ENCODE measurements at regions not wholly inside any gene's neighbourhood (a gene's known extent, or its start where the extent isn't known, plus 50 kb on each side); places are given as distances from the start of the nearest gene placed in this dataset.

DNA sequence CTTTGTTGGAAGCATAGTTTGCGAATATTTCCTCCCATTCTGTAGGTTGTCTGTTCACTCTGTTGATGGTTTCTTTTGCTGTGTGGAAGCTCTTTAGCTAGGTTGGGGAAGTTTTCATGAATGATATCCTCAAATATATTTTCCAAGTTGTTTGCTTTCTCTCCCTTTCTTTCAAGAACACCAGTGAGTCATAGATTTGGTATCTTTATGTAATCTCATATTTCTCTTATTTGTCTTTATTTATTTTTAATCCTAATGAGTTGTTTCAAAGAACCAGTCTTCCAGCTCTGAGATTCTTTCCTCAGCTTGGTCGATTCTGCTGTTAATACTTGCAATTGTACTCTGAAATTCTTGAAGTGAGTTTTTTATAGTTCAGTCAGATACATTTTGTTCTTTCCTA is 628.0 kb upstream of the ID4 start:
- DNase-seq (ENCODE audit: low read depth, low spot score) (no peak), FAIRE-seq (no peak), ATAC-seq (no peak)
- Histone ChIP-seq H3K4me3 (no peak overlapping the region), H4K20me1 (ENCODE audit: control insufficient read depth, insufficient read depth) (no peaks in the 10 kb centered on the region), H3K79me2 (ENCODE audit: control insufficient read depth, insufficient read depth, low read length) (no peaks in the 10 kb centered on the region), H3K4me1 (ENCODE audit: control insufficient read depth, insufficient read depth, low read length) (no peaks in the 10 kb centered on the region), H3K36me3 (ENCODE audit: control insufficient read depth in 2 of 2, insufficient read depth in 2 of 2, low read length in 1 of 2) (no peaks in the 10 kb centered on the region), H3K27ac (ENCODE audit: control insufficient read depth, insufficient read depth) (no peak overlapping the region), H3K4me2 (ENCODE audit: control insufficient read depth, insufficient read depth) (no peak overlapping the region), H3K9me3 (replicated peaks; ENCODE audit: control insufficient read depth, insufficient read depth, low read length) (no peaks in the 10 kb centered on the region; the same call in 2 of the 3 replicates), H2AFZ (ENCODE audit: control insufficient read depth, low read depth, low read length) (no peak overlapping the region), H3K9ac (ENCODE audit: control insufficient read depth, insufficient read depth, low read length) (no peak overlapping the region), H3K27me3 (replicated peaks in 1 of 2; ENCODE audit: control insufficient read depth in 2 of 2, insufficient read depth in 2 of 2, low read length in 1 of 2) (no peaks in the 10 kb centered on the region)
- RAD21 ChIA-PET (ENCODE audit: unreplicated experiment): no interaction called here
- TF ChIP-seq LARP7 (IDR thresholded peaks at IDR 0.05) (no peak), RCOR1 (conservative IDR thresholded peaks at IDR 0.05; ENCODE audit: low read depth, low read length) (no peak)
- BruUV-seq (replicated peaks): no TSS peak
- CTCF ChIA-PET: interaction anchor here (0.6 kb wide), 1 partner anchor 210 kb away, joined by 3 read pairs; no protein-coding TSS in a partner anchor
- intact Hi-C loops (cut with micrococcal nuclease; ENCODE audit: unreplicated experiment) (no loop called here), in situ Hi-C loops (cut with MboI) (no loop called here)
- POLR2A ChIA-PET: no interaction called here
- 50% methylated on average over 2 of the region's 2 CpGs for WGBS (ENCODE audit: insufficient coverage, insufficient replicate concordance, low lambda C conversion rate, missing lambda C conversion rate)
- SMC1A ChIA-PET (ENCODE audit: uncharacterized antibody, unreplicated experiment): no interaction called here

DNA sequence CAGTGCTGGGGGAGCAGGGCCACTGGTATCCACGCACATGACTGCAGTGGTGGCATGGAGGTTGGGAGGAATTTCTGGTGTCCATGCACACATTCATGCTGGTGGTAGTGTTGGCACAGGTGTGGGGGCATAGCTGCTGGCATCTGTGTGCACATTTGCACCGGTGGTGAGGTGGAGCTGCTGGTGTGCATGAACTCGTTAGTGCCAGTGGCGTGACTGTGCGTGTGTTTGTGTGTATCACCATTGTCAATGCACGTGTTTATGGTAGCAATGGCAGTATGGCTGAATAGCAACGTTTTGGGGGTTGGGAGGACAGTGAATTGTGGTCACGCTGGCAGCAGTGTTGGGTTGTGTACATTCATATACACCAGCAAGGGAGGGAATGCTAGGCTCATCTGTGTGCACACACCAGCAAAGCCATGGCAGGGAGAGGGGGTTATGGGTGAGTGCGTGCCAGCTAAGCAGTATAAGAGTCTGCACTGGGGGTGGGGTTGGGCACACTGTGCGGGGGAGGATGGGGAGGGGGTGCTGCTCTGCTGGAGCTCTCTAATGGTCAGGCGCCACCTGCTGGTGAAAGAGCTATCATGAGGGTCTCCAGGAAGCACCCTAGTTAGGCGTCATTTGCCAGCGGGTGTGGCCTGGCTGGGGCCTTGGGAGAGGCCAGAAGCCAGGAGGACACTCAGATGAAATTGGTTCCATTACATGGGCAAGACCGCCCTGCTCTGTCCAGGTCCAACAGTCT is 626.1 kb upstream of the ID4 start:
- Histone ChIP-seq H3K36me3 (ENCODE audit: control insufficient read depth in 2 of 2, insufficient read depth in 2 of 2, low read length in 1 of 2) (no peaks in the 10 kb centered on the region), H3K9ac (ENCODE audit: control insufficient read depth, insufficient read depth, low read length) (no peak overlapping the region), H3K9me3 (replicated peaks; ENCODE audit: control insufficient read depth, insufficient read depth, low read length) (no peaks in the 10 kb centered on the region; the same call in 2 of the 3 replicates), H3K27me3 (replicated peaks in 1 of 2; ENCODE audit: control insufficient read depth in 2 of 2, insufficient read depth in 2 of 2, low read length in 1 of 2) (no peaks in the 10 kb centered on the region), H3K4me2 (ENCODE audit: control insufficient read depth, insufficient read depth) (no peak overlapping the region), H3K4me3 (no peak overlapping the region), H2AFZ (ENCODE audit: control insufficient read depth, low read depth, low read length) (no peak overlapping the region), H3K27ac (ENCODE audit: control insufficient read depth, insufficient read depth) (no peak overlapping the region), H3K79me2 (ENCODE audit: control insufficient read depth, insufficient read depth, low read length) (no peaks in the 10 kb centered on the region), H4K20me1 (ENCODE audit: control insufficient read depth, insufficient read depth) (no peaks in the 10 kb centered on the region), H3K4me1 (ENCODE audit: control insufficient read depth, insufficient read depth, low read length) (no peaks in the 10 kb centered on the region)
- ChIA-PET POLR2A (no interaction called here), RAD21 (ENCODE audit: unreplicated experiment) (interaction anchor here (1.1 kb wide), 1 partner anchor 615 kb away, joined by 5 read pairs; no protein-coding TSS in a partner anchor), CTCF (interaction anchor here (0.6 to 1.7 kb wide), 8 partner anchors 9 to 619 kb away, joined by 3 to 8 read pairs (median 4); no protein-coding TSS in a partner anchor), SMC1A (ENCODE audit: uncharacterized antibody, unreplicated experiment) (interaction anchor here (1.0 kb wide), 1 partner anchor 128 kb away, joined by 3 read pairs; no protein-coding TSS in a partner anchor)
- intact Hi-C loops (cut with micrococcal nuclease; ENCODE audit: unreplicated experiment) (loop anchor here (5.0 kb wide), 1 partner anchor 614 kb away; no protein-coding TSS in a partner anchor), in situ Hi-C loops (cut with MboI) (no loop called here)
- WGBS (ENCODE audit: insufficient coverage, insufficient replicate concordance, low lambda C conversion rate, missing lambda C conversion rate): 40% methylated on average over 14 of the region's 14 CpGs
- DNase-seq (ENCODE audit: low read depth, low spot score) (no peak), ATAC-seq (peak; percentile 56), FAIRE-seq (no peak)
- no peak for TF ChIP-seq RAD51 (IDR thresholded peaks at IDR 0.05)
- no peak for TF ChIP-seq TCF3 (IDR thresholded peaks at IDR 0.05; ENCODE audit: borderline replicate concordance, insufficient read depth, low read depth, low read length)
- TF ChIP-seq BCL11A (IDR thresholded peaks at IDR 0.05; ENCODE audit: low read depth, low read length): no peak
- no peak for TF ChIP-seq BACH1 (IDR thresholded peaks at IDR 0.05; ENCODE audit: borderline replicate concordance)
- no peak for TF ChIP-seq PAX8 (IDR thresholded peaks at IDR 0.05)
- TF ChIP-seq, protein P1, sequence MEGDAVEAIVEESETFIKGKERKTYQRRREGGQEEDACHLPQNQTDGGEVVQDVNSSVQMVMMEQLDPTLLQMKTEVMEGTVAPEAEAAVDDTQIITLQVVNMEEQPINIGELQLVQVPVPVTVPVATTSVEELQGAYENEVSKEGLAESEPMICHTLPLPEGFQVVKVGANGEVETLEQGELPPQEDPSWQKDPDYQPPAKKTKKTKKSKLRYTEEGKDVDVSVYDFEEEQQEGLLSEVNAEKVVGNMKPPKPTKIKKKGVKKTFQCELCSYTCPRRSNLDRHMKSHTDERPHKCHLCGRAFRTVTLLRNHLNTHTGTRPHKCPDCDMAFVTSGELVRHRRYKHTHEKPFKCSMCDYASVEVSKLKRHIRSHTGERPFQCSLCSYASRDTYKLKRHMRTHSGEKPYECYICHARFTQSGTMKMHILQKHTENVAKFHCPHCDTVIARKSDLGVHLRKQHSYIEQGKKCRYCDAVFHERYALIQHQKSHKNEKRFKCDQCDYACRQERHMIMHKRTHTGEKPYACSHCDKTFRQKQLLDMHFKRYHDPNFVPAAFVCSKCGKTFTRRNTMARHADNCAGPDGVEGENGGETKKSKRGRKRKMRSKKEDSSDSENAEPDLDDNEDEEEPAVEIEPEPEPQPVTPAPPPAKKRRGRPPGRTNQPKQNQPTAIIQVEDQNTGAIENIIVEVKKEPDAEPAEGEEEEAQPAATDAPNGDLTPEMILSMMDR (IDR thresholded peaks at IDR 0.05 in 2 of 3, conservative IDR thresholded peaks at IDR 0.05 in 1 of 3; ENCODE audit: control insufficient read depth in 2 of 3, extremely low read depth in 1 of 3, insufficient read depth in 1 of 3, low read depth in 3 of 3, low read length in 3 of 3): peak in 2 of 3 experiments; percentile 14 to 32; a peak in 3 of 6 replicates
- BruUV-seq (replicated peaks): no TSS peak

Measured in GM12878 (cell line).